ENCODE measurements at regions not wholly inside any gene's neighbourhood (a gene's known extent, or its start where the extent isn't known, plus 50 kb on each side); places are given as distances from the start of the nearest gene placed in this dataset.

DNA sequence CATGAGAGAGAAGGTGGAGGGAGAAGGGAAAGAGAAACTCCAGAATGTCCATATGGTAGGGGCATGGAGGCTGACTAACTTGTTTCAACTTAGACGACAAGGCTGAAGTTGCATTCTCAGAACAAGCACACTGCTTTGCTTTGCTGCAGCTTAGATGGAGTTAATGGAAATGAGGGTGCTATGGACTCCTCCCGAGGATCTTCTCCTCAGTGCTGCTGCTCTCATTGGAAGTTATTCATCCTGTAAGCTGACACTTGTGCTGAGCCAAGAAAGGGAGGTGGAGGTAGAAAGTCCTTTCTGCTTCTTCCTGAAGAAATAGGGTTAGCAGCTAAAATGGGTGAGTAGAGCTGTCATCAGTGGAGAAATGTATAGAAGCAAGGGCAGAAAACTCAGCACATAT lies 215.3 kb downstream of the SEC16B start (continued):
- TF ChIP-seq GLMP (CRISPR knock-in tag; IDR thresholded peaks at IDR 0.05; ENCODE audit: borderline replicate concordance) (no peak), ZNF30 (CRISPR knock-in tag; IDR thresholded peaks at IDR 0.05) (no peak), SMAD9 (CRISPR knock-in tag; IDR thresholded peaks at IDR 0.05) (no peak)

- H3K79me2 ChIP-seq (ENCODE audit: insufficient read depth, low read length), result no peaks in the 10 kb centered on the region
- H3K36me3 ChIP-seq (replicated peaks in 1 of 2; ENCODE audit: control insufficient read depth in 1 of 2, insufficient read depth in 2 of 2, low read length in 2 of 2), result no peaks in the 10 kb centered on the region
- WGBS (ENCODE audit: low lambda C conversion rate), result 6% methylated on average over 5 of the region's 5 CpGs
- no TSS peak for BruUV-seq (replicated peaks)
- 0 out of 5 replicates have a peak, but pooled peaks cover 0 to 3% of the 10 kb centered on the region in 2 experiments for H3K27me3 ChIP-seq (ENCODE audit: control insufficient read depth in 1 of 2, insufficient read depth in 2 of 2, low read length in 2 of 2)
- no peak overlapping the region for H3K4me3 ChIP-seq (replicated peaks in 1 of 3; ENCODE audit: insufficient read depth in 1 of 3, low read depth in 2 of 3, low read length in 3 of 3)
- TF ChIP-seq HNRNPK (IDR thresholded peaks at IDR 0.05; ENCODE audit: low read depth, low read length, poor library complexity, severe bottlenecking), result no peak
- TF ChIP-seq ZNF121 (CRISPR knock-in tag; IDR thresholded peaks at IDR 0.05), result no peak
- TF ChIP-seq TRAFD1 (CRISPR knock-in tag; IDR thresholded peaks at IDR 0.05; ENCODE audit: borderline replicate concordance), result no peak
- TF ChIP-seq AKAP8 (CRISPR knock-in tag; IDR thresholded peaks at IDR 0.05), result no peak
- no peak for TF ChIP-seq RBM39 (IDR thresholded peaks at IDR 0.05; ENCODE audit: low read depth, low read length, poor library complexity, severe bottlenecking)
- TF ChIP-seq, protein P1, sequence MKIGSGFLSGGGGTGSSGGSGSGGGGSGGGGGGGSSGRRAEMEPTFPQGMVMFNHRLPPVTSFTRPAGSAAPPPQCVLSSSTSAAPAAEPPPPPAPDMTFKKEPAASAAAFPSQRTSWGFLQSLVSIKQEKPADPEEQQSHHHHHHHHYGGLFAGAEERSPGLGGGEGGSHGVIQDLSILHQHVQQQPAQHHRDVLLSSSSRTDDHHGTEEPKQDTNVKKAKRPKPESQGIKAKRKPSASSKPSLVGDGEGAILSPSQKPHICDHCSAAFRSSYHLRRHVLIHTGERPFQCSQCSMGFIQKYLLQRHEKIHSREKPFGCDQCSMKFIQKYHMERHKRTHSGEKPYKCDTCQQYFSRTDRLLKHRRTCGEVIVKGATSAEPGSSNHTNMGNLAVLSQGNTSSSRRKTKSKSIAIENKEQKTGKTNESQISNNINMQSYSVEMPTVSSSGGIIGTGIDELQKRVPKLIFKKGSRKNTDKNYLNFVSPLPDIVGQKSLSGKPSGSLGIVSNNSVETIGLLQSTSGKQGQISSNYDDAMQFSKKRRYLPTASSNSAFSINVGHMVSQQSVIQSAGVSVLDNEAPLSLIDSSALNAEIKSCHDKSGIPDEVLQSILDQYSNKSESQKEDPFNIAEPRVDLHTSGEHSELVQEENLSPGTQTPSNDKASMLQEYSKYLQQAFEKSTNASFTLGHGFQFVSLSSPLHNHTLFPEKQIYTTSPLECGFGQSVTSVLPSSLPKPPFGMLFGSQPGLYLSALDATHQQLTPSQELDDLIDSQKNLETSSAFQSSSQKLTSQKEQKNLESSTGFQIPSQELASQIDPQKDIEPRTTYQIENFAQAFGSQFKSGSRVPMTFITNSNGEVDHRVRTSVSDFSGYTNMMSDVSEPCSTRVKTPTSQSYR (CRISPR knock-in tag; IDR thresholded peaks at IDR 0.05; ENCODE audit: borderline replicate concordance), result no peak
- no peak for TF ChIP-seq ZNF605 (CRISPR knock-in tag; IDR thresholded peaks at IDR 0.05)
- no peak overlapping the region for H2AFZ ChIP-seq (ENCODE audit: low read length)
- no peaks in the 10 kb centered on the region for H3K9me3 ChIP-seq (ENCODE audit: low read length)
- in situ Hi-C loops (cut with HindIII; ENCODE audit: extremely low pct_ligation_motif_present, low pct_unique_long_range_greater_than_20kb) (no loop called here), intact Hi-C loops (cut with micrococcal nuclease; ENCODE audit: unreplicated experiment) (no loop called here)
- ATAC-seq (no peak), DNase-seq (ENCODE audit: low spot score) (no peak), FAIRE-seq (no peak)
- POLR2A ChIA-PET, result no interaction called here
- no peak overlapping the region for H3K4me2 ChIP-seq (ENCODE audit: low read depth, low read length)
- H3K9ac ChIP-seq (ENCODE audit: insufficient read depth, low read depth, low read length), result no peak overlapping the region
- CTCF ChIA-PET (ENCODE audit: low intra/inter-chr PET ratio, low total read pairs), result no interaction called here
- H3K27ac ChIP-seq (ENCODE audit: extremely low read length, insufficient read depth, low read length), result no peak overlapping the region
- no peaks in the 10 kb centered on the region for H4K20me1 ChIP-seq (ENCODE audit: insufficient read depth, low read length)
- H3K4me1 ChIP-seq (ENCODE audit: insufficient read depth, low read length), result no peaks in the 10 kb centered on the region
Measured at GRCh38 chr1:177753655-177754054, 216.2 kb downstream of the SEC16B start.

Data from HepG2 (cell line).